Ishikawa (cell line): ENCODE measurements at regions not wholly inside any gene's neighbourhood (a gene's known extent, or its start where the extent isn't known, plus 50 kb on each side); places are given as distances from the start of the nearest gene placed in this dataset.

ENCODE experiments used
- CEBPB ChIP-seq: IDR thresholded peaks from 2 replicates; pipeline ENCODE4 v1.6.1; 2012
- CREB1 ChIP-seq: IDR thresholded peaks from 2 replicates; pipeline ENCODE4 v1.6.1; 2012; ENCODE audit warnings: low read depth
- EGR1 ChIP-seq: IDR thresholded peaks from 2 replicates; pipeline ENCODE4 v1.6.1; 2012
- EP300 ChIP-seq: IDR thresholded peaks from 2 replicates; pipeline ENCODE4 v1.6.1; 2012; ENCODE audit warnings: borderline replicate concordance
- FOXM1 ChIP-seq: IDR thresholded peaks from 2 replicates; pipeline ENCODE4 v1.6.1; 2012; ENCODE audit warnings: low read depth, borderline replicate concordance
- MAX ChIP-seq: IDR thresholded peaks from 2 replicates; pipeline ENCODE4 v1.6.1; 2012
- NFIC ChIP-seq: IDR thresholded peaks from 2 replicates; pipeline ENCODE4 v1.6.1; 2012
- RAD21 ChIP-seq: IDR thresholded peaks from 2 replicates; pipeline ENCODE4 v1.6.1; 2012; ENCODE audit warnings: low read depth
- REST ChIP-seq: IDR thresholded peaks from 2 replicates; pipeline ENCODE4 v1.6.1; 2012; ENCODE audit warnings: low read depth, mild to moderate bottlenecking
- TAF1 ChIP-seq: IDR thresholded peaks from 2 replicates; pipeline ENCODE4 v1.6.1; 2012; ENCODE audit warnings: low read depth, mild to moderate bottlenecking
- TCF12 ChIP-seq: IDR thresholded peaks from 2 replicates; pipeline ENCODE4 v1.6.1; 2012; ENCODE audit warnings: low read depth
- TEAD4 ChIP-seq: IDR thresholded peaks from 2 replicates; pipeline ENCODE4 v1.6.1; 2012
- USF1 ChIP-seq: IDR thresholded peaks from 2 replicates; pipeline ENCODE4 v1.6.1; 2012
- YY1 ChIP-seq: IDR thresholded peaks from 2 replicates; pipeline ENCODE4 v1.6.1; 2012; ENCODE audit warnings: low read depth
- ZBTB7A ChIP-seq: IDR thresholded peaks from 2 replicates; pipeline ENCODE4 v1.6.1; 2012; ENCODE audit warnings: low read depth

- TF ChIP-seq USF1 = 0 out of 2 replicates have a peak, but pooled peaks have one; percentile 39
- no peak for TF ChIP-seq EGR1
These were observed 545.4 kb downstream of the SUCLA2 start for GRCh38 chr13:47455626-47456025.

GRCh38 chr13:47454986-47455385 lies 546.1 kb downstream of the SUCLA2 start:
- no peak for TF ChIP-seq TEAD4
- TF ChIP-seq CEBPB = no peak
- no peak for TF ChIP-seq EP300
- TF ChIP-seq REST = no peak
- TF ChIP-seq USF1 = no peak
- no peak for TF ChIP-seq ZBTB7A
- TF ChIP-seq FOXM1 = no peak
- no peak for TF ChIP-seq TCF12
- no peak for TF ChIP-seq CREB1
- TF ChIP-seq NFIC = no peak
- no peak for TF ChIP-seq EGR1
- TF ChIP-seq RAD21 = no peak
- no peak for TF ChIP-seq MAX

- TF ChIP-seq EP300 (no peak), YY1 (no peak)
These were observed 540.6 kb upstream of the HTR2A start for GRCh38 chr13:47437406-47437805.

- TF ChIP-seq CREB1 = no peak
These were observed 536.7 kb upstream of the HTR2A start for GRCh38 chr13:47433461-47434005.

GRCh38 chr13:47426126-47426849 lies 529.4 kb upstream of the HTR2A start:
- TF ChIP-seq ZBTB7A (no peak), TCF12 (no peak), USF1 (no peak), TAF1 (no peak), EGR1 (no peak), MAX (no peak), RAD21 (no peak), CEBPB (no peak), NFIC (no peak), REST (no peak), YY1 (no peak), EP300 (no peak), TEAD4 (no peak), CREB1 (no peak)

- TF ChIP-seq TCF12 (no peak), CEBPB (no peak), MAX (no peak), CREB1 (no peak), EP300 (no peak), TEAD4 (no peak), NFIC (no peak), FOXM1 (no peak), TAF1 (no peak), USF1 (no peak), REST (no peak), YY1 (no peak), RAD21 (no peak), ZBTB7A (no peak), EGR1 (no peak)
These were observed 524.7 kb upstream of the HTR2A start for GRCh38 chr13:47421525-47421924.
